K562 (cell line): ENCODE measurements at regions not wholly inside any gene's neighbourhood (a gene's known extent, or its start where the extent isn't known, plus 50 kb on each side); places are given as distances from the start of the nearest gene placed in this dataset.

Experiments used
- CBFA2T2 ChIP-seq: fragments of 450-650 bp; conservative IDR thresholded peaks from 2 replicates; pipeline ENCODE4 v1.6.1; 2017; ENCODE audit warnings: mild to moderate bottlenecking
- CBFA2T3 ChIP-seq: fragments of 450-650 bp; IDR thresholded peaks from 2 replicates; pipeline ENCODE4 v1.6.1; 2017
- ETV1 ChIP-seq: fragments of 450-650 bp; conservative IDR thresholded peaks from 2 replicates; pipeline ENCODE4 v1.6.1; 2016; ENCODE audit warnings: missing genetic modification characterization, control low read depth, low read depth, missing compliant biosample characterization
- FOXP1 ChIP-seq: sonication (generic); formaldehyde crosslinking; IDR thresholded peaks from 2 replicates; pipeline ENCODE4 v1.8.0; 2022; ENCODE audit warnings: mild to moderate bottlenecking, missing genetic modification reagents
- MCM5 ChIP-seq: fragments of 450-650 bp; IDR thresholded peaks from 2 replicates; pipeline ENCODE4 v1.6.1; 2016; ENCODE audit warnings: low read depth
- MTA2 ChIP-seq: fragments of 450-650 bp; IDR thresholded peaks from 2 replicates; pipeline ENCODE4 v1.6.1; 2016; ENCODE audit warnings: low read depth
- SMAD1 ChIP-seq: fragments of 150-350 bp; IDR thresholded peaks from 2 replicates; pipeline ENCODE4 v1.6.1; 2014; ENCODE audit warnings: low read length, low read depth; ENCODE audit not compliant: partially characterized antibody
- SRSF3 ChIP-seq: fragments of 200-400 bp; formaldehyde crosslinking; IDR thresholded peaks from 2 replicates; pipeline ENCODE4 v1.6.1; 2016; ENCODE audit warnings: mild to moderate bottlenecking, low read length, moderate library complexity; ENCODE audit not compliant: insufficient read depth
- TAF9B ChIP-seq: fragments of 450-650 bp; IDR thresholded peaks from 2 replicates; pipeline ENCODE4 v1.6.1; 2018; ENCODE audit warnings: mild to moderate bottlenecking; ENCODE audit not compliant: partially characterized antibody
- TAL1 ChIP-seq: fragments of 450-650 bp; IDR thresholded peaks from 2 replicates; pipeline ENCODE4 v1.6.1; 2016; ENCODE audit warnings: mild to moderate bottlenecking
- TRIM25 ChIP-seq: fragments of 450-650 bp; IDR thresholded peaks from 2 replicates; pipeline ENCODE4 v1.7.0; 2016; ENCODE audit warnings: borderline replicate concordance
- ZBTB40 ChIP-seq, 2 experiments: fragments of 450-650 bp in 1 of 2; sonication (generic) in 1 of 2; formaldehyde crosslinking in 1 of 2; IDR thresholded peaks; 2 replicates each; pipeline versions ENCODE4 v1.7.1 to v1.9.0; 2016 to 2022; ENCODE audit warnings: inconsistent platforms in 1 of 2, mild to moderate bottlenecking in 1 of 2, missing genetic modification reagents in 1 of 2
- ZNF143 ChIP-seq: sonication (generic); formaldehyde crosslinking; IDR thresholded peaks from 2 replicates; pipeline ENCODE4 v1.9.0; 2022; ENCODE audit warnings: mild to moderate bottlenecking, missing genetic modification reagents
- ZNF146 ChIP-seq: IDR thresholded peaks from one replicate; pipeline ENCODE4 v1.6.1; 2018; ENCODE audit warnings: missing compliant biosample characterization; ENCODE audit not compliant: unreplicated experiment
- ZNF165 ChIP-seq: fragments of 250-450 bp; sonication (Bioruptor Pico); IDR thresholded peaks from 2 replicates; pipeline ENCODE4 v1.4.0; 2020; ENCODE audit warnings: borderline replicate concordance
- ZNF354B ChIP-seq: fragments of 250-450 bp; sonication (Bioruptor Pico); IDR thresholded peaks from 2 replicates; pipeline ENCODE4 v1.4.0; 2020
- TF ChIP-seq, protein P1 (sequence below), 2 experiments: IDR thresholded peaks in 1 of 2; conservative IDR thresholded peaks in 1 of 2; 2 replicates each; pipeline ENCODE4 v1.6.1; 2016; ENCODE audit warnings: low read depth in 2 of 2, mild to moderate bottlenecking in 1 of 2, missing compliant biosample characterization in 1 of 2, missing genetic modification characterization in 1 of 2, moderate library complexity in 1 of 2

DNA sequence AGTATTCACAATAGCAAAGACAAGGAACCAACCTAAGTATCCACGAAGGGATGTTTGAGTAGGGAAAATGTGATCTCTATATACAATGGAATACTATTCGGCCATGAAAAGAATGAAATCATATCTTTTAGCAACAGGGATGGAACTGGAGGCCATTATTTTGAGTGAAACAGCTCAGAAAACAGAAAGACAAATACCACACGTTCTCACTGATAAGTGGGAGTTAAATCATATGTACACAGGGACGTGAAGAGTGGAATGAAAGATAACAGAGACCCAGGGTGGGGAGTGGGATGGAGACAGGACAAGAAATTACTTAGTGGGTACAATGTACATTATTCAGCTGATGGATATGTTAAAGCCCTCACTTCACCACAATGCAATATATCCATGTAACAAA is 1012.7 kb downstream of the TBC1D22A start (continued):
- TF ChIP-seq, protein P1, sequence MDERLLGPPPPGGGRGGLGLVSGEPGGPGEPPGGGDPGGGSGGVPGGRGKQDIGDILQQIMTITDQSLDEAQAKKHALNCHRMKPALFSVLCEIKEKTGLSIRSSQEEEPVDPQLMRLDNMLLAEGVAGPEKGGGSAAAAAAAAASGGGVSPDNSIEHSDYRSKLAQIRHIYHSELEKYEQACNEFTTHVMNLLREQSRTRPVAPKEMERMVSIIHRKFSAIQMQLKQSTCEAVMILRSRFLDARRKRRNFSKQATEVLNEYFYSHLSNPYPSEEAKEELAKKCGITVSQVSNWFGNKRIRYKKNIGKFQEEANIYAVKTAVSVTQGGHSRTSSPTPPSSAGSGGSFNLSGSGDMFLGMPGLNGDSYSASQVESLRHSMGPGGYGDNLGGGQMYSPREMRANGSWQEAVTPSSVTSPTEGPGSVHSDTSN (CRISPR knock-in tag; IDR thresholded peaks at IDR 0.05; ENCODE audit: low read depth) = no peak
- TF ChIP-seq, protein P1 (tag; conservative IDR thresholded peaks at IDR 0.05; ENCODE audit: low read depth) = no peak
- TF ChIP-seq MTA2 = 0 out of 2 replicates have a peak, but pooled peaks have one; percentile 22
- no peak for TF ChIP-seq SRSF3
- no peak for TF ChIP-seq FOXP1
- peak; percentile 77 for TF ChIP-seq TAL1
- no peak for TF ChIP-seq ZNF165 (CRISPR knock-in tag)
- TF ChIP-seq ETV1 (tag) = no peak
- peak; percentile 68 for TF ChIP-seq CBFA2T2
- peak; percentile 80 for TF ChIP-seq CBFA2T3
- no peak for TF ChIP-seq TAF9B
- no peak for TF ChIP-seq MCM5
- no peak for TF ChIP-seq SMAD1
- TF ChIP-seq ZNF354B = no peak
- TF ChIP-seq ZBTB40 (IDR thresholded peaks at IDR 0.05) = no peak
- no peak for TF ChIP-seq ZBTB40 (CRISPR knock-in tag; IDR thresholded peaks at IDR 0.05)
- no peak for TF ChIP-seq TRIM25
- TF ChIP-seq ZNF143 (CRISPR knock-in tag) = no peak
- peak; percentile 36 for TF ChIP-seq ZNF146 (CRISPR knock-in tag)
